ENCODE measurements at regions not wholly inside any gene's neighbourhood (a gene's known extent, or its start where the extent isn't known, plus 50 kb on each side); places are given as distances from the start of the nearest gene placed in this dataset.

GRCh38 chr3:117297065-117297464 lies 587.5 kb downstream of the TUSC7 start:
- no peak for DNase-seq (ENCODE audit: low read depth in 2 of 3, low spot score in 2 of 3)

DNA sequence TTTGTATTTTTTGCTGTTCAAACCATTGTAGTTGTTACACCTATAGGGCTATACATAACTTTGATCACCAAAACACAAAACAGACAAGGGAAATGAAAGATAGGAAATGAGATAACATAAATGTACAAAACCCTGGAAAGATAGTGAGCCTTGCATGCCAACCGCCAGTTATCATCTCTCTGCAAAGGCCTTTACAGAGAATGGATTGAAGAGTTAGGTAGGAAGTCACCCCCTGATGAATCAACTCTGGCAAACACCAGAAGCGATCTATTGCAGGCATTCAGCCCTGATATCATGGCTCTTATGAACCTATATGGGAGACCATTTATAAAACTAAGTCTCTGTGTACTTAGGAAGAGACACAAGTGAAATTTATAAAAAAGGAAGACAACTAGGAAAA lies 588.0 kb downstream of the TUSC7 start:
- no peak for DNase-seq (ENCODE audit: low read depth in 2 of 3, low spot score in 2 of 3)

DNA sequence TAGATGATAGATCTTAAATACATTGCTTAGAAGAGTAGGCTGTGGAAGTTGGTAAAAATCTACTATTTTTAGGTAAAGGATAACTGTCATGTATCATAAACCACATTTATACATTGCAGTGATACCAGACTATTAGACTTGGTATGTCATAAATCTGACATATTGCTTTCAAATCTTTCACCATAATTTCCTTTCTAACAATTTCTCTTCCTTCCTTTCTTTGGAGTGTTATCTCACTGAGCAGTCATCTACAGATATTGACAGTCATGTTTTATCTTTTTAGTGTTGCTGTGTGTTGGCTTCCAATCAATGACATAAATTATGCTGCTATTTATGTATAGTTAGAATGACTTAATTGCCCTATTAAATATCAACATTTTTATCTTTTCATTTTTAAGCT lies 588.7 kb downstream of the TUSC7 start:
- no peak for DNase-seq (ENCODE audit: low read depth in 2 of 3, low spot score in 2 of 3)

- DNase-seq (ENCODE audit: low read depth in 2 of 3, low spot score in 2 of 3): no peak
Observed at GRCh38 chr3:117302428-117302827, 592.8 kb downstream of the TUSC7 start.

DNA sequence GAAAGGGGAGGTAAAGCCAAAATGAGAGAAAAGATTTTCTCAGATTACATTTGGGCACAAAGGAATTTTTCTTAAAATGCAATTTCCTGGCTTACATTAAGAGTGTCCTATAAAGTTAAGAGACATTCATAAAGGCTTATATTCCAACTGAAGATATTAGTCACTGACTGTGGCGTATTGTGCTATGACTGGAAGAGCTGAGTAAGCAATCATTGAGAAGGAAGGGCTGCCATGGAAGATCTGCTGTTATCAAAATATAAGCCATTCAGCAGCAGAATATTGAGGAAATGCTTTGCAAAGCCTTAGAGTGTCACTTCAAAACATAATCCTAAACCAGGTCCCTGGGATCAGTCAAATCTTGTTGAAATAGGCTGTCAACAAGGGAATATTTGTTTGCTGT lies 593.9 kb downstream of the TUSC7 start:
- no peak for DNase-seq (ENCODE audit: low read depth in 2 of 3, low spot score in 2 of 3)

DNA sequence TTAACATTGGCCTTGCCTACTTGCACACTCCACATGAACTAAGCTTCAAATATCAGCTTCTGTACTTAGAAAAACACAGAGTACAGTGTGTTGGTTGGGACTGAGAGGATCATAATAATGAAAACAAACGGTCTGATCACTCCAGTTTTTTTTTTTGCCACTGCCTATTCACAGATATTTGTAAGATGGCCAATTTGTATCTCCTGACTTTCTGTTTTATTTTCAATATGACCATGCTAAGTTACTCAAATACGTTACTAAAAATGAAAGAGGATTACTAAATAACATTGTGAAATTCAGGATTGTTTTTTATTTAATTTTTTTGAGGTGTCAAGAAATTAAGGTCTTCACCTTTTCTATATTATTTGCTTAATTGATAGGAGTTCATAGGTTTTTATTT lies 595.1 kb downstream of the TUSC7 start:
- DNase-seq (ENCODE audit: low read depth in 2 of 3, low spot score in 2 of 3): no peak

GRCh38 chr3:117305681-117306080 lies 596.1 kb downstream of the TUSC7 start:
- DNase-seq (ENCODE audit: low read depth in 2 of 3, low spot score in 2 of 3): no peak

- no peak for DNase-seq (ENCODE audit: low read depth in 2 of 3, low spot score in 2 of 3)
Observed at GRCh38 chr3:117306299-117306698, 596.7 kb downstream of the TUSC7 start.

DNA sequence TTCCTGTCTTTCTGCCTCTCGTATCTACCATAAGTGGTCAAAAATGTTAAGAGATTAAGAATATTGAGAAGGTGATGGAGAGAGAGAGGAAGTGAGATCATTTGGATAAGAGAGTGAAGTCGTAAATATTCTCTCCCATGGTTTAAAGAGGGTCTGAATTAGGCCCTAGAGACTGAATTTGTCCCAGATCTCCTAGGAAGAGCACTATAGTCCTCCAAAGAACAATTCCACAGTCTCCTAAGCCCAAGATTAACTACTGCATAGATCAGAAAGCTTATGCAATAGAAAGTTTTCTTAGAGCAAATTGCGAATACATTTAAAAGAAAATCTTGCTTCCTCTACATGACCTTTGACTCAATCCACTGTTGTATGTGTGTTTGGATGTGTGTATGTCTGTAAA lies 598.8 kb downstream of the TUSC7 start:
- no peak for DNase-seq (ENCODE audit: low read depth in 2 of 3, low spot score in 2 of 3)

DNA sequence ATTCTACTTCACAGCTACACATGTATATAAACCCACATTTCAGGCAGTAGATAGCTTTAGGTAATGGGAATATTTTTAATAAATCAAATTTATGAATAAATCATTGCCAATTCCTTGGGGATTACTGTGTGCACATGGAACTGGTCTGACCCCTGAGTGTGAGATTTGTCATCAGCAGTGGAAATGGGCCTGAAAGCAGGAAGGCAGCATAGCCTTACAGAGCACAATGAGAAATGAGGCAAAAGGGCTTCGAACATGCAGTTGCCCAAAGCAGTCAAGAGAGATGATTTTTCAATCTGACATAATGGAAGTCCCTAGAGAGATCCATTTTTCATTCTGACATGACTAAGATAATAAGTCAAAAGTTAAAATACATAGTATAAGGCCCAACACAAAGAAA lies 599.2 kb downstream of the TUSC7 start:
- no peak for DNase-seq (ENCODE audit: low read depth in 2 of 3, low spot score in 2 of 3)

- DNase-seq (ENCODE audit: low read depth in 2 of 3, low spot score in 2 of 3): no peak
Observed at GRCh38 chr3:117310536-117310935, 601.0 kb downstream of the TUSC7 start.

DNA sequence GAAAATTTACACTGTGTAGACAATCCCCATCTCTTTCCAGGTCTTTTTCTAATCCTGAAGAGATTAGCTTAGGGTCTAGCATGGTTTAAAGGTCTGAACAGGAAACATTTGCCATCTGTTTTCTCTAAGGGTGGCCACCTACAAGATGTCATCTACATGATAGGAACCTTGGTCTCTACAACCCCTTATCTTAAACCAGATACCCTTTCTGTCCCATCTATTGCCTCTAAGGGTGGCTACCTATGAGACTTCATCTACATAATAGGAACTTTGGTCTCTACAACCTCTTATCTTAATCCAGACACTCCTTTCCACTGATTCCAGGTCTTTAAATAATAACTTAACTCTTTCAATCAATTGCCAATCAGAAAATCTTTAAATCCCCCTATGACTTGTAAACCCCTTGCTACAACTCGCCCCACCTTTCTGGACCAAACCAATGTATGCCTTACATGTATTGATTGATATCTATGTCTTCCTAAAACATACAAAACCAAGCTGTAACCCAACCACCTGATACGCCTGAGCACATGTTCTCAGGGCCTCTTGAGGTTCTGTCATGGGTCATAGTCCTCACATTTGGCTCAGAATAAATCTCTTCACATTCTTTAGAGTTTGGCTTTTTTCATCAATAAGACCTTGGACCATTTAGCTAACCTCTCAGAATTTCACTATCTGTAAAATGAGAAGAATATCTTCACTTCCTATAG lies 605.0 kb downstream of the TUSC7 start:
- DNase-seq (ENCODE audit: low read depth in 2 of 3, low spot score in 2 of 3): no peak

DNA sequence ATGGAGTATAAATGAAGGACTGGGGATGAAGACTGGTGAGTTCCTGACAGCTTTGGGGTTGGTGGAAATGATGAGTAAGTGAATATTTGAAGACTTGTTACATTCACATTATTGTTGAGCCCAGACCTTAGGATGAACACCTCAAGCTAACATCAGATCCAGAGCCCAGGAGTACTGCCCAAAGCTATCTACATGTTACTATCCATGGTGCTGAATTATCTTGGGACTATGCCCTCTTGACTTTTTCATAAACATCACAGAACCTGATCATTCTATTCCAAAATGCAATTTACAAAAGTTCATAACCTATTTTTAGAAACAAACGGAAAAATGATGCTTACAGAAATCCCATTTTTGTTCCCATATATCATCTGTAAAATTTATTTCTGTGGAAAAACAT lies 613.3 kb downstream of the TUSC7 start:
- DNase-seq (ENCODE audit: low read depth in 2 of 3, low spot score in 2 of 3): no peak

GRCh38 chr3:117346901-117347300 lies 637.3 kb downstream of the TUSC7 start:
- no peak for DNase-seq (ENCODE audit: low read depth in 2 of 3, low spot score in 2 of 3)

DNA sequence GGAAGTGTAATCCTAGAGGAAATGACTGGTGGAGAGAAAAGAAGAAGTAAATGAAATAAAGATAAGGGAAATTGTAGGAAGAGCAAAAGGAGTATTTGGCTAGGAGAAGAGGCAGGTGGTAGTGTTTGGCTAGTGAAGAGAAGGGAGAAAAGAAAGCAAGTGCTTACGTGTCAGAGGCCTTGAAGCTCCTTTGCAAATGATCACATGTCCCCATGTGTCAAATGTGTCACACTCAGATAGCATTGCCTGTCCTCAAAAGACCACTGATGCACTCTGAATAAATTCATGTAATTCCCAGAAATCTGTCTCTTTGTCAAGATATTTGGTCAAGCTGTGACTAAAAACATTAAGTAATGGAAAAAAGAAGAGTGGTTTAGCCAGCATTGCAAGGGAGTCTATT lies 639.3 kb downstream of the TUSC7 start:
- no peak for DNase-seq (ENCODE audit: low read depth in 2 of 3, low spot score in 2 of 3)

GRCh38 chr3:117349566-117349965 lies 640.0 kb downstream of the TUSC7 start:
- no peak for DNase-seq (ENCODE audit: low read depth in 2 of 3, low spot score in 2 of 3)

GRCh38 chr3:117350371-117350770 lies 640.8 kb downstream of the TUSC7 start:
- DNase-seq (ENCODE audit: low read depth in 2 of 3, low spot score in 2 of 3): no peak

GRCh38 chr3:117355566-117355965 lies 646.0 kb downstream of the TUSC7 start:
- no peak for DNase-seq (ENCODE audit: low read depth in 2 of 3, low spot score in 2 of 3)

DNA sequence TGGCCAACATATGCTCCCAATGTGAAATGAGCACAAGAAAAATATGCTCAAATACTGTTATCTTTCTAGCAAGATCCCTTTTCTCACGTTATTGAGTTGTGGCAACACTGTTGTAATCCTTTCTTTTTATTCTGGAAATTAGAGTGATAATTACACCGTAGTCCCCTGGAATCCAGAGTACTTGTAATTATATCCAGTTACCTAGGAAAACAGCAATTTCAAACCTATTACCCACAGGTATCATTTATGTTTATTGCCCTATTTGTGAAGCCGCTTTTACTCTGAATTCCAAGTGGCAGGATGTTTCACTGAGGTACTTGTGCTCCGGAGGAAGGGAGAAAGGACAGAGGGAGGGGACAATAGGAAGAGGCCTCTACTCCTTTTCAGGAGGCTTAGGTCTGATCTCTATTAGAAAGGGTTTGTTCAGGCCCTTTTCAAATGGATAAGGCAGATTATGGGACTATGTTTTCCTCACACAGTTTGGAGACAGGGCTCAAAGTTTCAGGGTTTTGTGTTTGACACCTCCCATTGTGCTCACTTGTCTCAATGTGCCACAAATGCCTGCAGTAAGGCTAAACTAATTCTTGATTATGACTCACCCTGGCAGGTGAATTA lies 646.6 kb downstream of the TUSC7 start:
- no peak for DNase-seq (ENCODE audit: low read depth in 2 of 3, low spot score in 2 of 3)

GRCh38 chr3:117358717-117359314 lies 649.2 kb downstream of the TUSC7 start:
- DNase-seq (ENCODE audit: low read depth in 2 of 3, low spot score in 2 of 3): no peak

- DNase-seq (ENCODE audit: low read depth in 2 of 3, low spot score in 2 of 3): no peak
Observed at GRCh38 chr3:117366574-117366973, 657.0 kb downstream of the TUSC7 start.

- no peak for DNase-seq (ENCODE audit: low read depth in 2 of 3, low spot score in 2 of 3)
Observed at GRCh38 chr3:117367861-117368260, 658.3 kb downstream of the TUSC7 start.

DNA sequence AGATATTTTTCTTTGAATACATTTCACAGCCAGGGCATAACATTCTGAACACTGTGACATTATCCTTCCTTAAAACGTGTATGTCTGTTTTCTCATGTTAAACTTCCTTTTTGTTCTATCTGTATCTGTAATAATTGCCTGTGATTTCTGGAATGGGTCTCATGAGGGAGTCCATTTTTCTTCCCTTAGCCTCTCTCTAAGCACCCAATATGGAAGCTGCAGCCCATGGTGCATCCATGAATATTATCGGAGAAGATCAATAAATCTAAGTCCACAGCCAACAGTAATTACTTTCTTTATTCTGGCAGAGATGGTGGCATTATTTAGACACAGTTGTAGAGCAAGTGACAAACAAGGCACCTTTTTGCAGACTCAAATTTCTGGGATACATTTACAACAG lies 671.1 kb downstream of the TUSC7 start:
- no peak for DNase-seq (ENCODE audit: low read depth in 2 of 3, low spot score in 2 of 3)
